Dendritic cell treated with granulocyte-macrophage colony-stimulating factor and Interleukin-4, amounts not matched to agents 40 ng/mL and 50 ng/mL, for 4 days (primary cell): ENCODE measurements at regions not wholly inside any gene's neighbourhood (a gene's known extent, or its start where the extent isn't known, plus 50 kb on each side); places are given as distances from the start of the nearest gene placed in this dataset.
"Not testable (repeated sequence)": the region's sequence is repeated elsewhere in the genome, so short reads cannot be mapped to it uniquely, and the experiment has no call there.

ENCODE experiments used
- H3K27ac Mint-ChIP-seq: one replicate; pipeline ENCODE4 v1.8.0; 2022; ENCODE audit warnings: mild to moderate bottlenecking, mixed read lengths
- H3K27me3 Mint-ChIP-seq: one replicate; pipeline ENCODE4 v1.8.0; 2022; ENCODE audit warnings: mild to moderate bottlenecking, mixed read lengths
- H3K36me3 Mint-ChIP-seq: one replicate; pipeline ENCODE4 v1.8.0; 2022; ENCODE audit warnings: low read depth, mixed read lengths
- H3K4me1 Mint-ChIP-seq: one replicate; pipeline ENCODE4 v1.8.0; 2022; ENCODE audit warnings: low read depth, mixed read lengths
- H3K4me3 Mint-ChIP-seq: one replicate; pipeline ENCODE4 v1.8.0; 2022; ENCODE audit warnings: mild to moderate bottlenecking, moderate library complexity, mixed read lengths
- H3K9me3 Mint-ChIP-seq: one replicate; pipeline ENCODE4 v1.8.0; 2022; ENCODE audit warnings: mixed read lengths
- intact Hi-C: fragments of 100-400 bp; cut with micrococcal nuclease; formaldehyde crosslinking; loops from one replicate; pipeline ENCODE4 v1.15.0; 2022

- Mint-ChIP-seq H3K4me3 (no peak overlapping the region), H3K36me3 (no peaks in the 10 kb centered on the region), H3K27me3 (no peaks in the 10 kb centered on the region), H3K4me1 (no peaks in the 10 kb centered on the region), H3K27ac (no peak overlapping the region), H3K9me3 (no peaks in the 10 kb centered on the region)
- intact Hi-C loops: no loop called here
These were observed 231.1 kb upstream of the FOXP2 start for GRCh38 chr7:114183311-114184088.

GRCh38 chr7:114182837-114183236 lies 231.8 kb upstream of the FOXP2 start:
- intact Hi-C loops: no loop called here

GRCh38 chr7:114181280-114181679 lies 233.3 kb upstream of the FOXP2 start:
- intact Hi-C loops: no loop called here
- no peaks in the 10 kb centered on the region for H3K4me1 Mint-ChIP-seq

More at GRCh38 chr7:114182837-114183236, 231.8 kb upstream of the FOXP2 start:
- no peaks in the 10 kb centered on the region for H3K4me1 Mint-ChIP-seq
- H3K9me3 Mint-ChIP-seq: no peaks in the 10 kb centered on the region
- no peak overlapping the region for H3K4me3 Mint-ChIP-seq
- H3K27ac Mint-ChIP-seq: no peak overlapping the region
- no peaks in the 10 kb centered on the region for H3K36me3 Mint-ChIP-seq
- no peaks in the 10 kb centered on the region for H3K27me3 Mint-ChIP-seq

GRCh38 chr7:114180556-114181266 lies 233.9 kb upstream of the FOXP2 start:
- Mint-ChIP-seq H3K9me3 (no peaks in the 10 kb centered on the region), H3K4me1 (no peaks in the 10 kb centered on the region), H3K4me3 (no peak overlapping the region), H3K36me3 (no peaks in the 10 kb centered on the region), H3K27me3 (no peaks in the 10 kb centered on the region), H3K27ac (no peak overlapping the region)
- intact Hi-C loops: no loop called here

More at GRCh38 chr7:114181280-114181679, 233.3 kb upstream of the FOXP2 start:
- Mint-ChIP-seq H3K27ac (no peak overlapping the region), H3K27me3 (no peaks in the 10 kb centered on the region), H3K4me3 (no peak overlapping the region), H3K9me3 (no peaks in the 10 kb centered on the region), H3K36me3 (no peaks in the 10 kb centered on the region)

- intact Hi-C loops: no loop called here
- Mint-ChIP-seq H3K4me1 (no peaks in the 10 kb centered on the region), H3K27me3 (no peaks in the 10 kb centered on the region)
These were observed 239.5 kb upstream of the FOXP2 start for GRCh38 chr7:114175125-114175524.

GRCh38 chr7:114173170-114173890 lies 241.3 kb upstream of the FOXP2 start:
- H3K27me3 Mint-ChIP-seq: no peaks in the 10 kb centered on the region
- no peak overlapping the region for H3K27ac Mint-ChIP-seq
- H3K36me3 Mint-ChIP-seq: no peaks in the 10 kb centered on the region
- H3K9me3 Mint-ChIP-seq: peaks cover 9% of the 10 kb centered on the region
- H3K4me1 Mint-ChIP-seq: no peaks in the 10 kb centered on the region
- intact Hi-C loops: no loop called here
- H3K4me3 Mint-ChIP-seq: no peak overlapping the region

More at GRCh38 chr7:114175125-114175524, 239.5 kb upstream of the FOXP2 start:
- H3K27ac Mint-ChIP-seq: no peak overlapping the region
- peaks cover 5% of the 10 kb centered on the region for H3K9me3 Mint-ChIP-seq
- no peak overlapping the region for H3K4me3 Mint-ChIP-seq
- H3K36me3 Mint-ChIP-seq: no peaks in the 10 kb centered on the region

GRCh38 chr7:114169389-114169788 lies 245.2 kb upstream of the FOXP2 start:
- peaks cover 17% of the 10 kb centered on the region for H3K9me3 Mint-ChIP-seq
- H3K36me3 Mint-ChIP-seq, H3K4me1 Mint-ChIP-seq, H3K27me3 Mint-ChIP-seq, intact Hi-C loops, H3K27ac Mint-ChIP-seq, H3K4me3 Mint-ChIP-seq: not testable (repeated sequence)

GRCh38 chr7:114160925-114161324 lies 242.1 kb upstream of the PPP1R3A start:
- no peak overlapping the region for H3K27ac Mint-ChIP-seq
- no peaks in the 10 kb centered on the region for H3K9me3 Mint-ChIP-seq
- no peaks in the 10 kb centered on the region for H3K36me3 Mint-ChIP-seq
- H3K4me3 Mint-ChIP-seq: no peak overlapping the region
- intact Hi-C loops: no loop called here
- H3K4me1 Mint-ChIP-seq: no peaks in the 10 kb centered on the region
- H3K27me3 Mint-ChIP-seq: no peaks in the 10 kb centered on the region

- intact Hi-C loops: no loop called here
- no peaks in the 10 kb centered on the region for H3K27me3 Mint-ChIP-seq
- no peaks in the 10 kb centered on the region for H3K36me3 Mint-ChIP-seq
These were observed 240.0 kb upstream of the PPP1R3A start for GRCh38 chr7:114158854-114159253.

GRCh38 chr7:114158275-114158674 lies 239.5 kb upstream of the PPP1R3A start:
- intact Hi-C loops: no loop called here
- Mint-ChIP-seq H3K4me3 (no peak overlapping the region), H3K4me1 (no peaks in the 10 kb centered on the region), H3K36me3 (no peaks in the 10 kb centered on the region), H3K27me3 (no peaks in the 10 kb centered on the region), H3K9me3 (no peaks in the 10 kb centered on the region), H3K27ac (no peak overlapping the region)

More at GRCh38 chr7:114158854-114159253, 240.0 kb upstream of the PPP1R3A start:
- Mint-ChIP-seq H3K9me3 (no peaks in the 10 kb centered on the region), H3K27ac (no peak overlapping the region), H3K4me3 (no peak overlapping the region), H3K4me1 (no peaks in the 10 kb centered on the region)

- intact Hi-C loops: no loop called here
- Mint-ChIP-seq H3K9me3 (no peaks in the 10 kb centered on the region), H3K4me3 (no peak overlapping the region), H3K27me3 (no peaks in the 10 kb centered on the region), H3K27ac (no peak overlapping the region), H3K4me1 (no peaks in the 10 kb centered on the region), H3K36me3 (no peaks in the 10 kb centered on the region)
These were observed 237.4 kb upstream of the PPP1R3A start for GRCh38 chr7:114156178-114156577.

- H3K9me3 Mint-ChIP-seq: no peaks in the 10 kb centered on the region
- no peak overlapping the region for H3K27ac Mint-ChIP-seq
- intact Hi-C loops: no loop called here
- no peaks in the 10 kb centered on the region for H3K4me1 Mint-ChIP-seq
- H3K36me3 Mint-ChIP-seq: no peaks in the 10 kb centered on the region
- no peak overlapping the region for H3K4me3 Mint-ChIP-seq
- no peaks in the 10 kb centered on the region for H3K27me3 Mint-ChIP-seq
These were observed 236.6 kb upstream of the PPP1R3A start for GRCh38 chr7:114155116-114156110.

- no peaks in the 10 kb centered on the region for H3K27me3 Mint-ChIP-seq
- H3K4me3 Mint-ChIP-seq: no peak overlapping the region
- intact Hi-C loops: no loop called here
- H3K36me3 Mint-ChIP-seq: no peaks in the 10 kb centered on the region
- H3K27ac Mint-ChIP-seq: no peak overlapping the region
- peaks cover 3% of the 10 kb centered on the region for H3K4me1 Mint-ChIP-seq
- H3K9me3 Mint-ChIP-seq: peaks cover 4% of the 10 kb centered on the region
These were observed 234.9 kb upstream of the PPP1R3A start for GRCh38 chr7:114153700-114154099.
